ENCODE measurements at regions not wholly inside any gene's neighbourhood (a gene's known extent, or its start where the extent isn't known, plus 50 kb on each side); places are given as distances from the start of the nearest gene placed in this dataset.

DNA sequence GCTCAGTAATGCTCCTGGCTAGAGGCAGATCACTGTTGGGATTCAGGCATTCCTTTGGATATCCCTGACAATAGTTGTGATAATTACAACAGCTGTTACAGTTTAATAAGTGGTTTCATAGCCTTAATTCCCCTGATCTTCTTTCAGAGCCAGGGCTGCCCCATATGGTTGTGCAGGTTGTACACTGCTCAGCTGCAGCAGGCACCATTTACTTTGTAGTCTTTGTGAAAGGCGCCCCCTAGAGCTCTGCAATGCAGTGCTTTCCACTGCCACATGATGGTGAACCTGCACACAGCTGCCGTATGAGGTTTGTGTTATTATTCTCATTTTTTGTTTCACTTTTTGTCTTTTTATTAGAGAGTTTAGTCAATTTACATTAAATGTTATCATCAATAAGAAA lies 239.1 kb downstream of the KCNS3 start:
- intact Hi-C loops (cut with DNase I; ENCODE audit: low total_unique reads), result no loop called here

DNA sequence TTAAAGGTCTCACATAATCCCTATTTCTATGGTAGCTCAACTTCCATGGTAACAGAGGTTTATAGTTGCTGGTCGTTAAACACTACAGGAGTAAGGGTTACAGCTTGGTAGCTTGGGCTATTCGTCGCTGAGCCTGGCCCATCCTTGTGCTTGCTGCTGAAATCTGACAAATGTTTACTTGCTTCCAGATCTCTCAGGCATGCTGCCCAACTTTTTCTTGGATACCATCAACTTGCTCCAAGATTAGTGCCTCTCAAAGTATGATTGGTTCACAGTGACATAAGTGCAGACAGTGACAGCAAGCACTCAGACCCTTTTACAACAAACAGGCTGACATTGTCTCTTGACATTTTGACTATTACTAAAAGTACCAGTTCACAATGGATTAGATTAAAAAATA lies 231.8 kb downstream of the KCNS3 start:
- Histone ChIP-seq H3K27me3 (no peaks in the 10 kb centered on the region), H3K4me1 (peaks cover 0 to 4% (median 0%) of the 10 kb centered on the region in 4 donors), H3K36me3 (no peaks in the 10 kb centered on the region), H3K4me3 (no peak overlapping the region), H3K27ac (no peak overlapping the region), H3K9me3 (no peaks in the 10 kb centered on the region)
- no peak for DNase-seq
- intact Hi-C loops (cut with DNase I; ENCODE audit: low total_unique reads), result no loop called here
- TF ChIP-seq, protein P1, sequence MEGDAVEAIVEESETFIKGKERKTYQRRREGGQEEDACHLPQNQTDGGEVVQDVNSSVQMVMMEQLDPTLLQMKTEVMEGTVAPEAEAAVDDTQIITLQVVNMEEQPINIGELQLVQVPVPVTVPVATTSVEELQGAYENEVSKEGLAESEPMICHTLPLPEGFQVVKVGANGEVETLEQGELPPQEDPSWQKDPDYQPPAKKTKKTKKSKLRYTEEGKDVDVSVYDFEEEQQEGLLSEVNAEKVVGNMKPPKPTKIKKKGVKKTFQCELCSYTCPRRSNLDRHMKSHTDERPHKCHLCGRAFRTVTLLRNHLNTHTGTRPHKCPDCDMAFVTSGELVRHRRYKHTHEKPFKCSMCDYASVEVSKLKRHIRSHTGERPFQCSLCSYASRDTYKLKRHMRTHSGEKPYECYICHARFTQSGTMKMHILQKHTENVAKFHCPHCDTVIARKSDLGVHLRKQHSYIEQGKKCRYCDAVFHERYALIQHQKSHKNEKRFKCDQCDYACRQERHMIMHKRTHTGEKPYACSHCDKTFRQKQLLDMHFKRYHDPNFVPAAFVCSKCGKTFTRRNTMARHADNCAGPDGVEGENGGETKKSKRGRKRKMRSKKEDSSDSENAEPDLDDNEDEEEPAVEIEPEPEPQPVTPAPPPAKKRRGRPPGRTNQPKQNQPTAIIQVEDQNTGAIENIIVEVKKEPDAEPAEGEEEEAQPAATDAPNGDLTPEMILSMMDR (IDR thresholded peaks at IDR 0.05), result no peak

More for the DNA sequence above, 239.1 kb downstream of the KCNS3 start:
- DNase-seq, result no peak
- no peaks in the 10 kb centered on the region for H3K9me3 ChIP-seq
- H3K36me3 ChIP-seq, result no peaks in the 10 kb centered on the region
- H3K27me3 ChIP-seq, result no peaks in the 10 kb centered on the region
- no peak overlapping the region for H3K4me3 ChIP-seq
- no peak overlapping the region for H3K27ac ChIP-seq
- TF ChIP-seq, protein P1 (IDR thresholded peaks at IDR 0.05), result peak; percentile 18 to 19
- peaks cover 0 to 18% (median 3%) of the 10 kb centered on the region in 4 donors for H3K4me1 ChIP-seq

DNA sequence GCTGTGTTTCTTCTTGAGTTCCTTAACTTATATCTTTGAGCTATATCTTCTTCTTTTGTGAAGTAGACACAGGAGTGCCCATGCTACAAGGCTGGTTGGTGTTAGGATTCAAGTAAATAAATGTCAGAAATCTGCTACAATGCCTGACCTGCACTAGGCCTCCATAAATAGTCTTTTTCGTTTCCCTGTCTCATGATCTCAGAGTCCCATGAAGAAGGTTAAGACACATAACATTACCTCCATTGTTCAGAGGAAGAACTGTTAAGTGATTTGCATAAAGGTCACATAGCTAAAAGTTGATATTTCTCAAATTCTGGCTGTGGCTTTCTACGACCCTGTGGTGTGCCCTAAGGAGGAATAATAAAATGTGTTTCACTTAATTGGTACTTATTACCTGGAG lies 228.4 kb downstream of the KCNS3 start:
- Histone ChIP-seq H3K27me3 (no peaks in the 10 kb centered on the region), H3K4me3 (no peak overlapping the region), H3K9me3 (no peaks in the 10 kb centered on the region), H3K27ac (no peak overlapping the region), H3K4me1 (peaks cover 0 to 13% (median 0%) of the 10 kb centered on the region in 4 donors), H3K36me3 (no peaks in the 10 kb centered on the region)
- intact Hi-C loops (cut with DNase I; ENCODE audit: low total_unique reads), result no loop called here
- TF ChIP-seq, protein P1 (IDR thresholded peaks at IDR 0.05), result no peak
- DNase-seq, result no peak

DNA sequence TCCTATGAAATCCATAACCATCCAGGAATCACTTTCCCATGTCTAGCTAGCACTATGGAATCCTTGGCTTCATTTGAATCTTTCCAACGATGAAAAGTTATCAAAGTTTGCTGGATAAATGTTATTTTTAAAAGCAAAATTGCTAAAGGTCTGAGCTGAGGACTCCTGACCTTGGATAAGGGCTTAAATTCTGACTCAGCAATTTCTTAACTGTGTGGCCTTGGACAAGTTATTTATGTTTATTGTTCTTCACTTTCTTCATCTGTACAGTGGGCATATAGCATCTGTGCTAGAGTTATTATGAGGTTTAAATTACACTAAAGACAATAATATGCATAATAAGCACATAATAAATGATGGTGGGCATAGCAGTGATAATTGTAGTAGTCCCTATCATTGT lies 227.5 kb downstream of the KCNS3 start:
- Histone ChIP-seq H3K27ac (no peak overlapping the region), H3K36me3 (no peaks in the 10 kb centered on the region), H3K4me3 (no peak overlapping the region), H3K9me3 (no peaks in the 10 kb centered on the region), H3K4me1 (peaks cover 0 to 13% (median 0%) of the 10 kb centered on the region in 4 donors), H3K27me3 (no peaks in the 10 kb centered on the region)
- intact Hi-C loops (cut with DNase I; ENCODE audit: low total_unique reads), result no loop called here
- DNase-seq, result no peak
- TF ChIP-seq, protein P1 (IDR thresholded peaks at IDR 0.05), result no peak

DNA sequence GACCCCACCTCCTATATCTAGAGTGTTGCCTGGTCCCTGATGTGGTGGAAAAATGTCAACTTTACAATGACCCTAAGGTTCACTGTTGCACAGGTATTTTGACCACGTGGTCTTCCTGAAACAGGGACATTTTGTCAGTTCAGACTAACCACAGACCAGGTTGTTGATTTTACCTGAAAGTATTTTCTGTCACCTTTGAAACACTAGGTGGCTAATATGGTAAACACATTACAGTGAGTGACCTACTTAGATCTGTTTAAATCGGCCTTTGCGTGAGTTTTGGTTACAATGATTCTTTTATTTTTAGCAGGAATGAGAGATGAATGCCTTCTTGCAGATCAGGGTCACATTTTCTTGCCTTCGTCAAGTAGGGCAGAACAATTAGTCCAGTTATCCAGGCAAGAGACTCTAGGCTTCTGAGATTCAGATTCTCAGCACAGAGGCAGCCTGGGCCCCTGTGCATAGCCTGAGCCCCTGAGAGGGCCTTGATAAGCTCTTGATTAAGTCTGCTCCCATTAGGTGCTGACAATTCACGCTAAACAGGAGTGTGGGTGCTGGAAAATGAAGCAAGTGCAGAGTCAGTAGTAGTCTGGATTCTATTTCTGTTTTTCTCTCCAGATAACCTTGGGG lies 226.2 kb downstream of the KCNS3 start:
- Histone ChIP-seq H3K27me3 (no peaks in the 10 kb centered on the region), H3K4me1 (peaks cover 0 to 13% (median 0%) of the 10 kb centered on the region in 4 donors), H3K4me3 (no peak overlapping the region), H3K27ac (peak overlapping the region in 1 of 2 donors; percentile 32), H3K36me3 (no peaks in the 10 kb centered on the region), H3K9me3 (no peaks in the 10 kb centered on the region)
- intact Hi-C loops (cut with DNase I; ENCODE audit: low total_unique reads), result no loop called here
- DNase-seq, result no peak
- TF ChIP-seq, protein P1 (IDR thresholded peaks at IDR 0.05), result no peak
